Renal cortical epithelial cell (primary cell): ENCODE measurements at regions not wholly inside any gene's neighbourhood (a gene's known extent, or its start where the extent isn't known, plus 50 kb on each side); places are given as distances from the start of the nearest gene placed in this dataset.
A peak's percentile ranks its signal among the peaks of the same experiment; 100 is the strongest.
"Not testable (repeated sequence)": the region's sequence is repeated elsewhere in the genome, so short reads cannot be mapped to it uniquely, and the experiment has no call there.

Experiments
- DNase-seq: peaks from one replicate; pipeline ENCODE4 v3.0.0-alpha.2; 2011; ENCODE audit warnings: low read depth

DNA sequence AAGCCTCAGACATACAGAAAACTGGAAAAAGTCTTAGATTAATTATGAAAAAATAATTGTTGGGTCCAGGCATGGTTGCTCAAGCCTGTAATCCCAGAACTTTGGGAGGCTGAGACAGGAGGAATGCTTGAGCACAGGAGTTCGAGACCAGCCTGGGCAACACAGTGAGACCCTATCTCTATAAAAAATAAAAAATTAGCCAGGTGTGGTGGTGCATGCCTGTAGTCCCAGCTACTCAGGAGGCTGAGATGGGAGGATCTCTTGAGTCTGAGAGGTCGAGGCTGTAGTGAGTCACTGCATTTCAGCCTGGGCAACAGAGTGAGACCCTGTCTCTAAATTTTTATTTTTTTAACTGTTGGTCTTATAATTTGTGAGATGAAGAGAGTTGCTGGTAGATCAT is 90.6 kb upstream of the HMGA2 start:
- not testable (repeated sequence) for DNase-seq

DNA sequence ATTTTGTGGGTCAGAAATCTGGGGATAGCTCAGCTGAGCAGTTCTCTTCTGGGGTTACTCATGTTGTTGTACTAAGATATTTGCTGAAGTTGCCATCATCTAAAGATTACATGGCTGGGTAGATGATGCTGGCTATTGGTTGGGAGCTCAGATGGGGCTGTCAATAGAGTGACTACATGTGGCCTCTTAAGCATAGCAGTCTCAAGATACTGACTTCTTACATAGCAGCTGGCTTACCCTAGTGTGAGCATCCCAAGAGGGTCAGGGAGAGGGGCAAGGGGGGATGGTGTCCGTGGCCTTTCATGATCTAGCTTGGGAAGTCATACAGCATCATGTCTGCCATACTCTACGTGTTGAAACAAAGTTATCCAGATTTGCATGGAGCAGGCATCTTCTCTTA is 90.1 kb upstream of the HMGA2 start:
- no peak for DNase-seq

DNA sequence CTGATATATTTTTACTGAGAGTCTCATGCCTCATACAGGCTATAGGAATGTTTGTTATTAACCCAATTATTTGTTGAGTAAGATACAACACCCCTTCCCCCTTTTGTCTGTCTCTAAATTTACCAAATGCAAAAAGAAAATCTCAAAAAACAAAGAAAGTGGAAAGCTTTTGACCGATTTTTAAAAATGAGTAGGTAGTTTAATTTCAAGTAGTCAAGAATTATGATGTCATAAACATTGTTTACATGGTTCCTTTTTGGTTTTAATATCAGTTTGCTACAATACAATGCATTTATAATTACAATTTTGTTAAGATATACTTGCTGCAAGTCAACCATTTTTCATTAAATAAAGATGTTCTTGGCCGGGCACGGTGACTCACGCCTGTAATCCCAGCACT is 84.7 kb upstream of the HMGA2 start:
- DNase-seq: no peak

DNA sequence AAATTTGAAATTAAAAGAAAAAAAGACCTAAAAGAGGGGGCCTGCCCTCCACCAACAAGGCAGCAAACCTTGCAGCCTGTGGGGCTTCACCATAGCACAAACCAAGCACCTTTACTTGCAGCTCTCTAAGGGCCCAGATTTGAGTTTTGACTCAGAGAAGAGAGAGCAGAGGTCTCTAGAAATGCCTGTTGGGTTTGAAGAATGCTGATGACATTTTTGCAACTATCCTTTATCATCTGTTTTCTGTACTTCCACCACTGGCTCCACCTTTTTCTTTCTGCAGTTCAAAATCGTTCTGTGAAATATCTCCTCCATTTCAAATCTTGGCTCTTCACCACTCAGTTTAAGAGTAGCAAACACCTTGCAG is 83.8 kb upstream of the HMGA2 start:
- no peak for DNase-seq

DNA sequence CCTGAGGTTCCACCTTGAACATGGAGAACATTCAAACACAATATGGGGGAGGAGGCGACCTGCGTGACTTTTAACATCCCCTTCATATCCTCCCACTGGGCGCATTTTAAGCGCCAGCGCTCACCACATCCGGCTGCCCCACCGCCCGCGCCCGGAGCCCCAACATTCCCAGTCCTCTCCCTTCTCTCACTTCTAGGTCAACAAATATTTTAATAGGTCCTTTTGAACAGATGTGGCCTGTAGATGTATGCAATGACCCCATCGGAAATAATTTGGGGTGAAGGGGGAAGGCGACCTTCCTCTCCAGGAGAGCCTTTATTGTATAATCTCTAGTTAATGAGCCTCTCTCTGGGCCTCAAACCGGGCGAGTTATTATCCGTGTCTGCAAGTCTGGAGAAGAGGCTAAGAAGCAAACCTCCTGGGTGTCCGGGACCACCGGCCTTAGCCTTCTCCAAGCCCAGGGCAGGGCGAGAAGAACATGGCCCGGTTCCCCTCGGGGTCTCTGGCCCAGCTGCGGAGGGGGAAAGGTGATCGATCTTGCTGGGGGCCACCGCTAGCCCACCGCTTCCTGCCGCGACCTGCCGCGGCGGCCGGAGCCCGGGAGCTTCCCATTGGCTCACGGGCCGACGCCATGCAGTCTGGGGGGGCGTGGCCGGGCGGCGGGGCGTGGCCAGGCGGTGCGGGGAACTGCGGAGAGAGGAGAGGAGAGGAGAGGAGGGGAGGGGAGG is 83.2 kb upstream of the HMGA2 start:
- DNase-seq: peak; percentile 44

DNA sequence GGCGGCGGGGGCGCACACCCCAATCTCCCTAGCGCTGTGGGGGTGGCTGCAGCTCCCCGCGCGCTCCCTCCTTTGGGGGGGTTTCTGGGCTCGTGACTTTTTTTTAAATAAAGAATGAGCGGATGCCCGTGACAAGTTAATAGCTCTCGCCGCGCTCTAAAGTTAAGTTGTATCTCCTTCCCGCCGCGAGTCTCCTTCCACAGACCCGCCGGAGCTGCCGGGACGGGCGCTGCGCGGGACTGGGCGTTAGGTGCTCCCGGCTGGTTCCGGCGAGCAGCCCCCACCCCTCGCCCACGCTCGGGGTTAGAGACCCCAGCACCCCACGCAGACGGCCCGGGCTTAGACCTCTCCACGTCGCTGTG is 82.6 kb upstream of the HMGA2 start:
- DNase-seq: no peak

GRCh38 chr12:65742018-65743010 is 82.0 kb upstream of the HMGA2 start:
- no peak for DNase-seq

GRCh38 chr12:65744236-65744840 is 79.9 kb upstream of the HMGA2 start:
- not testable (repeated sequence) for DNase-seq

DNA sequence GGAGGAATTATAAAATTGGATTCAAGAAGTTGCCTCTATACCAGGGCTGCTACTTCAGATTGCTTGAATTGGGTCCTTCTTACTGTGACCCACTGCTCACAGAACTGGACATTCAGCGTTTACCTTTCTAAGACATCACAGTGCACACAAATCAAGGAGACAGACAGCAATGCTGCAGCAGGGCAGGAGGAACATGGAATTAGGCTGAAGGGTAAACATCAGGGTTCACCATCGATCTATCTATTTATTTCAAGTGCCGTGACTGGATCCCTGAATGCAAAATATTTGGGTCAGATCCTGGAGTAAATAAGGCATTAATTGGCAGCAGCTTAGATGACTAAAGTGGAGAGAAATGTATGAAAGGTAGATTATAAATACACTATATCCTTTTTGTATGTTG is 76.9 kb upstream of the HMGA2 start:
- no peak for DNase-seq

DNA sequence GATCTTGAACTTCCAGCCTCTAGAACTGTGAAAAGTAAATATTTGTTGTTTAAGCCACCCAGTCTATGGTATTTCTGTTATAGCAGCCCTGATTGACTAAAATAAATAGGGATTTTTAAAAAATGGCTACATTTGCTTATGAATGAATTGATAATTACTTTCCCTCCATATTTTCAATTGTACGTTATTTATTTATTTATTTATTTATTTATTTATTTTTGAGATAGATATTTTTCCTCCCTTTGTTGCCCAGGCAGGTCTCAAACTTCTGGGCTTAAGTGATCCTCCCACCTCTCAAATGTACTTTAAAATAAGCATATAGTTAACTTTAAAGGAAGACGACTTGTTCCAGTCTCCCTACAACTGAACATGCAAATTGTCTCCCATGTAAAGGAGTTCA is 76.0 kb upstream of the HMGA2 start:
- no peak for DNase-seq

DNA sequence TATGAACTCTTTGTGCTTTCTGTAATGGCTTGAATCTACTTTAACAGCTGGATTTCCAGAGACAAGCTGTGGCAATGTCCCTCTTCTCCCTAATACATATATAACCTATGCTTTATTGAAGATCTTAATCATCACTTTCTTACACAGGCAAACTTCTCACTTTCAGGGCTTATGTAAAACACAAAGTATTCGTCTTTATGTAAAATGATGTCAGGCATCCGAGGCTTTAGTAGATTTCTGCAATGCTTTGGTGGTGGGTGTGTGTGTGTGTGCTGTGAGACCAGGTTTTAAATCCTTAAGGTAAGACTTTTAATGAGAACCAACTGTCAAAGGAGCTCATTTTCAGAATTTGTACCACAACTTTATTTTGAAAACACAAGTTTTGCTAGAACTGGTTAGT is 70.0 kb upstream of the HMGA2 start:
- no peak for DNase-seq

DNA sequence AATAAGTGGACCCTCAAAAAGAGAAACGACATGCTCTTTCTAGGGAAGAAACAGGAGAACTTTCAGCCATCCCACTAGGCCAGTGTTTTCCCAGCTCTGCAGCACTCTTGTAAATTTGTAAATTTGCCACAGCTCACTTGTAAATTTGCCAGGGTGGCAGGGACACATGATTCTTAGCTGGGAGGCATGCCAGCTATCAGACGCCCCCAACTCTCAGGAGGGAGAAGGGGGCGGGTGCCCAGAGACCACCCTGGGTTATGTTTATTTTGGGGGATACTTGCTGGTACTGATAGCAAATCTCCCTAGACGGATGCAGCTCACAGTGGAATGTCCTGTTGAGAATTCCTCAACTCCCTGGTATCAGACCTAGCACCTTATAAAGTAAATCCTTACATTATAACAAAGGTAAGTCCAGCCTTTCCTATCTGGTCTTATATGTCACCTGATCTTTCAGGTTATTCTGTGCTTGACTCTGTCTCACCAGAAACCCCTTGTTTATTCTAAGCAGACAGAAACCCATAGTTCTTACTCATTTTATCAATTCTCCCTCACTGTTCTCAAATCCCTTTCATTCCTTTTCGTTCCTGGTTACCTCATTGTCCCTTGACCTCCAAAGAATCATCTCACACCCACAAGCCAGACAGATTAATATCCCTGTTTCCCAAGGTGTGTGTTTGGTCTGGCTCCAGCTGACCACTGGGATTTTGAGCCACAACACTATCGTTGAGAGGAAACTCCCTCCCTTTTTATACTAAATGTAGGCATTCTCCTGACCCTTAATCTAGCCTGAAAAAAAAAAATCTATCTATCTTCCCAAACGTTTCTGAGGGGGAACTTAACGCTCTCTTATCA is 69.3 kb upstream of the HMGA2 start:
- no peak for DNase-seq

- peak; percentile 66 for DNase-seq
These were observed 68.7 kb upstream of the HMGA2 start for GRCh38 chr12:65755596-65755978.

DNA sequence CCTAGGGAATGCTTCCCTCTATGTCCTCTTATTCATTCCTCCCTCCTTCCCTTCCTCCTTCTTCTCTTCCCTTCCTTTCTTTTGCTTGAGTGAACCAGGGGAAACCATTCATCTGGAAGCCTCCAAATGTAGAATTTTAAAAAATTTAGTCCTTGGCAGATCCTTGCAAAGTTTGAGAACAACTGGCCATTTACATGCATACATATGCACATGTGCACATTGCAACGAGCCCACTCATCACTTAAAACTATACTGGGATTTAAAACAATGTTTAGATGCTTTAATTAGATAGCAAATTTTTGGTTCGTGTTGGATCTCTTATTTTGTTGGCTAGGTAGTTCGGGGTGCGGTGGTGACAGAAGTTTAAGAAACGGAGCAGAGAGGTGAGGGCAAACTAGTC is 68.0 kb upstream of the HMGA2 start:
- no peak for DNase-seq

DNA sequence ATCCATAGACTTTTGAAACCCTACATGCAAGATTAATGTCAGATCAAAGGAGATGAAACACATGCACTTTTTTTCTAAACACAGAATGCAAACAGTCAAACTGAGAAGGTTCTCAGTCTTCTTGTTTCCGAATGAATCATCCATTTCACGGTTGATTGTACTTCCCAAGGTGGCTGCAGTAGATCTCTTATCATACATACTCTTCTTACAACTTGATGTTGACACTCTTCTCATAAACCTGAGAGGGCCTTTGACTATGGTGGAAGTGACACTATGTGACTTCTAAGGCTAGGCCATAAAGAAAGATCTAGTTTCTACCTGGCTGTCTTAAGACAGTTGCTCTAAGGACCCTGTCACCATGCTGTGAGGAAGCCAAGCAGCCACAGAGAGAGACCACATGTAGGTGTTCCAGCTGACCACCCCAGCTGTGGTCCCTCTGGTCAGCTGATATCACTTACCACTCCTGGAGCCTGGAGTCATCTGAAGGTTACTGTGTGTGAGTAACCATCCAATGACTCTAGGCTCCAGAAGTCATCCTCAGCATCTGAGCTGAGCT is 67.2 kb upstream of the HMGA2 start:
- peak; percentile 77 for DNase-seq

- no peak for DNase-seq
These were observed 65.9 kb upstream of the HMGA2 start for GRCh38 chr12:65758401-65758800.

DNA sequence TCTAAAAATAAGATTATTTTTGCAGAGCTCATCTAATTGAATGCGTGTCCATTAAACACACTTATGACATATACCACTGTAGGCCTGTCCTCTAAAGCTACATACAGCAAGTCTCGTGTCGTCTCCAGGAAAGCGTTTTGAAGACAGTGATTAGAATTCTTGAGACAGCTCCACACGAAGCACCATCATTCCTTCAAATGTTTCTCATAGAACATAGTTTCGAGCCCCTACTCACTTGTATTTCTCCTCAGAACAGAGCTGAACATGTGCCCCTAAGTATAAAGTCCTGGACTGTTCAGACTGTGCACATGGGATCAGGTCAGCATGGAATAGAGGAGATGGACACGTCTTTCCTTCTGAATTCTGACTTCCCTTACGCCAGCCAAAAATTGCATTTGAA is 64.5 kb upstream of the HMGA2 start:
- no peak for DNase-seq

DNA sequence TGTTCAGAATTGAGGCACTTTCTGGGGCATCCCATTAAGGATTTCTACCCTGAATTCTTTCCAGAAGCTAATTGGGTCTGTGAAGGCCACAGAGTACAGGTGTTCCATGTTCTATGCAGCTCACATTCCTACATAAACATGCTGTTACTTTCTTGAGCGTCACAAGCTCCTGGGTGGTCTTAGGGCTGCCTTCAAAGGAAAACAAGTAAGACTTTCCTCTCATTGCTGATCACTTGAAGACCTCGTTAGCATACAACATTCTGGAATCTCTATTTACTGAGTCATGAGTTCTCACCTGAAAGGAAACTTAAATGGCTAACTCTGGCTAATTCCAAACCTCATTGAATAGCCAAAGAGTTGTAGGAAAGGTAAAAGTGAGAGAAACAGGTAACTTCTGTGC is 63.0 kb upstream of the HMGA2 start:
- DNase-seq: peak; percentile 17

GRCh38 chr12:65764325-65764724 is 60.0 kb upstream of the HMGA2 start:
- no peak for DNase-seq

DNA sequence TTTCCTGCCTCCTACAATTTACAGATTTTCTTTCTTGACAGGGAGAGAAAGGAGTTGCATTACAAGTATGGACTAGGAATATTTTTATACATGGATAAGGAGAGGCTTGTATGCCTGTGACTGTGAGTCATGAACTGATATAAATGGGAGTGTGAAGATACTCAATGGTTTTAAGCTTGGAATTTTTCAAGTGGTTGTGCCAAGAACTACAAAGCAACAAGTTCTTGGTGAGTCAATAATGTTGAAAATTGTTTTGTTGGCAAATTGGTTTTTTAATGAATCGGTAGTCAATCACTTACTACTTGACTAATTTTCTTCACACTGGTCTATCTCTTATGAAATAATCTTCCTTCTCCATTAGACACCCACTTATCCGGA is 58.9 kb upstream of the HMGA2 start:
- DNase-seq: peak; percentile 87

- DNase-seq: no peak
These were observed 54.4 kb upstream of the HMGA2 start for GRCh38 chr12:65769880-65770279.
